Choroid plexus epithelial cell (primary cell): ENCODE measurements at regions not wholly inside any gene's neighbourhood (a gene's known extent, or its start where the extent isn't known, plus 50 kb on each side); places are given as distances from the start of the nearest gene placed in this dataset.

Experiments
- DNase-seq: peaks from one replicate; pipeline ENCODE4 v3.0.0-alpha.2; 2010; ENCODE audit warnings: low read depth
- H3K4me3 ChIP-seq: 2 replicates; pipeline ENCODE4 v1.5.1; 2011; ENCODE audit warnings: low read depth, mild to moderate bottlenecking, control low read depth, low read length, moderate library complexity
- TF ChIP-seq, protein P1 (sequence below): conservative IDR thresholded peaks from 2 replicates; pipeline ENCODE4 v1.5.1; 2011; ENCODE audit warnings: low read depth, mild to moderate bottlenecking, control low read depth, inconsistent platforms, low read length, moderate library complexity

- no peak for DNase-seq
- H3K4me3 ChIP-seq = no peak overlapping the region
- TF ChIP-seq, protein P1, sequence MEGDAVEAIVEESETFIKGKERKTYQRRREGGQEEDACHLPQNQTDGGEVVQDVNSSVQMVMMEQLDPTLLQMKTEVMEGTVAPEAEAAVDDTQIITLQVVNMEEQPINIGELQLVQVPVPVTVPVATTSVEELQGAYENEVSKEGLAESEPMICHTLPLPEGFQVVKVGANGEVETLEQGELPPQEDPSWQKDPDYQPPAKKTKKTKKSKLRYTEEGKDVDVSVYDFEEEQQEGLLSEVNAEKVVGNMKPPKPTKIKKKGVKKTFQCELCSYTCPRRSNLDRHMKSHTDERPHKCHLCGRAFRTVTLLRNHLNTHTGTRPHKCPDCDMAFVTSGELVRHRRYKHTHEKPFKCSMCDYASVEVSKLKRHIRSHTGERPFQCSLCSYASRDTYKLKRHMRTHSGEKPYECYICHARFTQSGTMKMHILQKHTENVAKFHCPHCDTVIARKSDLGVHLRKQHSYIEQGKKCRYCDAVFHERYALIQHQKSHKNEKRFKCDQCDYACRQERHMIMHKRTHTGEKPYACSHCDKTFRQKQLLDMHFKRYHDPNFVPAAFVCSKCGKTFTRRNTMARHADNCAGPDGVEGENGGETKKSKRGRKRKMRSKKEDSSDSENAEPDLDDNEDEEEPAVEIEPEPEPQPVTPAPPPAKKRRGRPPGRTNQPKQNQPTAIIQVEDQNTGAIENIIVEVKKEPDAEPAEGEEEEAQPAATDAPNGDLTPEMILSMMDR = no peak
Measured at GRCh38 chr14:55805250-55805649, 225.2 kb downstream of the KTN1 start.

GRCh38 chr14:55807053-55807880 lies 227.3 kb downstream of the KTN1 start:
- peak; percentile 95 for DNase-seq
- TF ChIP-seq, protein P1 = no peak
- no peak overlapping the region for H3K4me3 ChIP-seq

DNA sequence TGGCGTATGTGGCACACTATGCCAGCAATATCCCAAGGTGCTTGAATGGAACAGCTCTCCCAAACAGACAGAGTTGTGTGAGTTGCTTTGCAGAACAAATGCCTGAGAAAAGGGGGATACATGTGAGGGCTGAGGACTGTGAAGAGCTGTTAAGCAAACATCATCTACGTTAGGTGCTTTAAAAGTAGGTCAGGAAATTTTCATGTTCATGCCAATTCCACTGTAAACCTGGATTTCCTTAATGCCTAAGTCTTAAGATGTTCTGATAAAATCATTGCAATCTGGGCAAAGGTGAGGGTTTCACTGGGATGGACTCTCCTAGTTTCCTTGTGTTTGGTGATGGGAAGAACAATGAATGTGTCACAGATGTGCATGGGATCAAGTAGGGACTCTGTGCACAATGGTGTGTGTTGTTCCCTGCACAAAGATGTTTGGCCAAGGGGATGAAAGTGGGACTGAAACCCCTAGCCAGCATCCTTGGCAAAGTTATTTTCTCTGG lies 227.9 kb downstream of the KTN1 start:
- TF ChIP-seq, protein P1 = no peak
- no peak overlapping the region for H3K4me3 ChIP-seq
- DNase-seq = no peak

GRCh38 chr14:55813630-55814029 lies 233.6 kb downstream of the KTN1 start:
- DNase-seq = no peak
- TF ChIP-seq, protein P1 = no peak
- no peak overlapping the region for H3K4me3 ChIP-seq

GRCh38 chr14:55814064-55814463 lies 234.1 kb downstream of the KTN1 start:
- TF ChIP-seq, protein P1 = no peak
- no peak overlapping the region for H3K4me3 ChIP-seq
- peak; percentile 40 for DNase-seq

DNA sequence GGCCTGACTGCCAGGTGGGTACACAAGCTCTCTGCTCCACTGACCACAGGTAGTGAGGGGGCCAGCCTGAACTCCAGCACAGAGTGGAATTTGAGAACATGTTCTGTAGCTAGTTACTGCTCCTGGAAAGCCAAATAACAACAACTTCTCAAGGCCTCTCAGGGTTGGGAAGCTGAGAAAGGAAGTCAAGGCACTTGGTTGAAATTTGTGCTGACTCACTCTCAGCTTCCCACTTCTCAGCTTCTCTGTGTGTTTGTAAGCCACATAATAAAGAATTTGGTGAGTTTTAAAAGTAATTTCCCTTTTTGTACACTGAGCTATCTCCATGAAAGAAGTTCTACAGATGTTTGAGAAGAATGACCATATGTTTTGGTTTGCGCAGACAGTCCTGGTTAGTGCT lies 234.9 kb downstream of the KTN1 start:
- no peak for DNase-seq
- TF ChIP-seq, protein P1 = no peak
- no peak overlapping the region for H3K4me3 ChIP-seq

GRCh38 chr14:55816225-55816624 lies 236.2 kb downstream of the KTN1 start:
- TF ChIP-seq, protein P1 = no peak
- H3K4me3 ChIP-seq = no peak overlapping the region

More at GRCh38 chr14:55816225-55816624, 236.2 kb downstream of the KTN1 start:
- DNase-seq = no peak
